ENCODE measurements at regions not wholly inside any gene's neighbourhood (a gene's known extent, or its start where the extent isn't known, plus 50 kb on each side); places are given as distances from the start of the nearest gene placed in this dataset.
A peak's percentile ranks its signal among the peaks of the same experiment; 100 is the strongest.

DNA sequence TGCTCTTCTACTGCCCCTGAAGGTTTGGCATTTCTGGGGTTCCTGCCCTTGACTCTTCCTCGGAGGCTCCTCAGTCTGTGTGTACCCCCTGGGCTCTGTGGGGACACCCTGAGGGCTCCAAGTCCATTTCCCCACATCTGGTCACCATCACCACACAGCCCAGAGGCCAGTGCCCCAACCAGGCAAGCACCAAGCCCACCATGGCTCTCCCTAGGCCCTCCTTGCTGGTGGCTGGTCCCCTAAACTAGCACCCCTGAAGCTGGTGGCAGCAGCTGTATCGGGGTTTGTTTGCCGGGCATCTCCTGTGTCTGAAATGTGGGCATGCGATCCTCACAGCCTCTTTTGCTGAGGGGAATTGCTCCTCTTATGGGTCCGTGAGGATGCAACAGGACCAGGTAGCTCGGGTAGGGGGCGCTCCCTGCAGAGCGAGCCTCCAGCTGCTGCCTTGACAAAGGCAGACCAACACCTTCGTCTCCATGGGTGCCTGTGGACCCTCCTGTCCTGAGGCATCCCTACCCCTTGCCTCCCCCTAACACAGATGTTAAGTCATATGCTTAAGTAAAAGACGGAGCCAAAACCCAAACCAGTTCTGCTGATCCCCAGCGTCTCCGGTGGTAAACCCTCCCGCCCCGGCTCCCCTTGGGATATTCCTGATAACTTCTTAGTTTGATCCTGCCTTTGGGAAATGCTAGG lies 138.9 kb upstream of the IRX4 start:
- DNase-seq, result peak in 2 of 42 donors; percentile 31 to 34
- intact Hi-C loops (cut with DNase I), result no loop called here

DNA sequence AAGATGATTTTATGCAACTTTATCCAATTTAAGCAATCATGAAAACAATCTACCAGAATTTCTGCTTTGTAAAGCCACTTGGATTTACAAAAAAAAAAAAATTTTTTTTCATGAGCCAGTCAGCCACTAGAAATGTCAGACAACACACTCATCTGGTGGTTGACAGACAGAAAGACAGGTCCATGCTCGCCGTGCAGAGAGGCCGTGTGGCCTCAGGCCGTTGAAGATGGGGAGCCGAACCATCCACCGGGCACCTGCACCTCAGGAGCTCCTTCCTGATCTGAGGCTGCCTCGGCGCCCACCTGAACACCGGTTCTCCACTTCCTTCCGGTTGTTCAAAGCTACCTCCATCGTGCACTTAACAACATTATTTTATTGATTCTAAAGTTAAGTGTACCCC lies 138.0 kb upstream of the IRX4 start:
- peak in 2 of 42 donors; percentile 21 to 40 for DNase-seq
- intact Hi-C loops (cut with DNase I), result no loop called here

GRCh38 chr5:2019716-2020115 lies 137.0 kb upstream of the IRX4 start:
- DNase-seq, result peak in 2 of 42 donors; percentile 13 to 21

DNA sequence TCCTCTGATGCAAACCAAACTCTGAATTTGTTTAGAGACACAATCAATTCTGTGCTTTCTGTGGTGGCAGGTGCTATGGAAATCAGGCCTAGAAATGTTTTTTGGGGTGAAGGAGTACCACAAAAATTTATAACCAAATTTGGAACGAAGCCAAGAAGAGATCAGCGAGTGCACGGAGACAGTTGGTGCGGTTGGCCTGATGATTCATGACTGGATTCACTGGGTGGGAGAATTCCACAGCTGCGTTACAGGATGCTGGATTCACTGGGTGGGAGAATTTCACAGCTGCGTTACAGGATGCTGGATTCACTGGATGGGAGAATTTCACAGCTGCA lies 135.6 kb upstream of the IRX4 start:
- intact Hi-C loops (cut with DNase I), result no loop called here
- DNase-seq, result no peak

More at GRCh38 chr5:2019716-2020115, 137.0 kb upstream of the IRX4 start:
- intact Hi-C loops (cut with DNase I), result no loop called here

GRCh38 chr5:2017540-2018389 lies 135.0 kb upstream of the IRX4 start:
- intact Hi-C loops (cut with DNase I), result no loop called here
- peak in 1 of 42 donors; percentile 43 for DNase-seq

DNA sequence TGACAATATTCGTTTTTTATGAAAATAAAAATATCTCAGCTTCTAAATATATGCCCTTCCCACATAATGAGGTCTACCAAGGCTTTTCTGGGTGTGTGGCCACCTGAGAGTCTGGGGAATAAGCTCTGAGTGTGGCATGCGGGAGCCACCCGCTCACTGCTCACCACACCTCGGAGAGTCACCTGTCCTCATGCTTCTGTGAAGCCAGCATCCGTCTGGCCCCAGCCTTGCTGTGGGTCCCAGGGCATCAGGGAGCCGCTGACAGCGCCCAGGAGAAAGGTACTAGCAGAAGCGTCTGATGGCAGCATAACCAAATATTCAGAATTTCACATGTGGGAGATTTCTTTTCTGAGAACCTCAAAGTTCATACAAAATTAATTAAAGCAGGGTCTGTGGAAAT lies 133.2 kb upstream of the IRX4 start:
- peak in 1 of 42 donors; percentile 37 for DNase-seq
- intact Hi-C loops (cut with DNase I), result no loop called here

DNA sequence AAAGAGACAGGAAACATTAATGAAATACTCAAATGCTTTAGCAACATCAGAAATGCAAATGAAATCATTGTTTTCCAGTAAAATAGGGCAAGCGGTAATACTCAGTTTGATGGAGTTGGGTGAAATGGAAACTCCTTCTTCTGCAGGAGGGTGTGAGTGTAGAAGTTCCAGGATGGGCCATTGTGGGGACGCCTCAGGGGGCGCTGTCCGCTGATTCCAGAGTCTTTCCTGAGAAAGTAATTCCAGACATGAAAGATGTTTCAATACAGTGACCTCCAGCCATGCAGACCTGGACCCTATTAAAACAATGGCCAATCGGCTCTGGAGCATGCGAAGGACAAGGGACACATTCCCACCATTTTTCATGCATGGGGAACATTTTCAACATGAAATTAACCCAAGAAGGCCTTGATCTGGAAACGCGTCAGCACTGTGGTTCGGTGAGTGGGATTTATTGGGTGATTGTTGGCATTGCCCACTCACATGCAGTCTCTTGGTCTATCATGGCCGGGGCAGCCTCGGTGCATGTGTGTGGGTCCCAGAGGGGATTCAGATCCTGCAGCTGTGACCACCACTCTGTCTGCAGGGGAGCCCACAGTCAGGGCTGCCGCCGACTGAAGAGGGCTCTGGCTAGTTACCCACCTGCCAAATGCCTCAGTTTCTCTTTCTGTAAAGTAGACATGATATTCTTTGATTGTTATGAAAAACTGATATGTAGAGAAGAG lies 132.6 kb upstream of the IRX4 start:
- intact Hi-C loops (cut with DNase I), result no loop called here

GRCh38 chr5:2014058-2014610 lies 131.4 kb upstream of the IRX4 start:
- intact Hi-C loops (cut with DNase I), result no loop called here
- DNase-seq, result peak in 1 of 42 donors; percentile 37

More for the DNA sequence above, 132.6 kb upstream of the IRX4 start:
- DNase-seq, result peak in 1 of 42 donors; percentile 38

DNA sequence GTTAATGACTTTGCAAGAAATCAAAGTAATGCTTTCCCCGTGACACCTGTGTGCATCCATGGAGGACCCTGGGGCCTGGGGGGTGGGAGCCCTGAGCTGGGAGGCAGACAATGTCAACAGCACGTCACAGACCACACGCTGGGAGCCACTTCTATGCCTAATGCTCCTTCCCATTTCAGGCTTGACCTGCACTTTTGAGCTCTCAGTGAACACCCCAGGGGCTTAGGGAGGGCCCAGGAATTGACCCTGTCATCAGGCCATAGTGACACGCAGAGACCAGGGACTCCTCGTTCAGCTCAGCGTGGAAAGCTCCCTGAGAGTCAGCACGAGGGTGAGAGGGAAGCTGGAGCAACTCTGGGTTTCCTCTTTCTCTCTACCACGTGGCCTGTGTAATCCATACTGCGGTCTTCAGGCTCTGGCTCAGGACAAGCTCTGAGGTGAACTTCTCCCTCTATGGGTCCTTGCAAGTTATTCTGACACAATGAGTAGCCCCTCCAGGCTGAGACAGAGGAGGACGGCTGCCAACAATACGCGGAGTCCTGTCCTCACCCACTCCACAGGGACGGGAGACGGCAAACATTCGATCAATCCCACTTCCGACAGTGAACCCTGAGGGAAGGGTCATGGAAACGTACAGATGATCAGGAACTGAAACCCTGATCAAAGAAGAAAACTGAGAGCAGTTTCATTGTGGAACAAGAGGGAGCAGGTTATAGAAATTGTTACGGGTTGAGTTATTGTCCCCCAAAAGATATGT lies 130.8 kb upstream of the IRX4 start:
- intact Hi-C loops (cut with DNase I), result no loop called here
- DNase-seq, result peak in 1 of 42 donors; percentile 25

- intact Hi-C loops (cut with DNase I), result no loop called here
- DNase-seq, result peak in 1 of 42 donors; percentile 25
These were observed 130.2 kb upstream of the IRX4 start for GRCh38 chr5:2012885-2013284.

DNA sequence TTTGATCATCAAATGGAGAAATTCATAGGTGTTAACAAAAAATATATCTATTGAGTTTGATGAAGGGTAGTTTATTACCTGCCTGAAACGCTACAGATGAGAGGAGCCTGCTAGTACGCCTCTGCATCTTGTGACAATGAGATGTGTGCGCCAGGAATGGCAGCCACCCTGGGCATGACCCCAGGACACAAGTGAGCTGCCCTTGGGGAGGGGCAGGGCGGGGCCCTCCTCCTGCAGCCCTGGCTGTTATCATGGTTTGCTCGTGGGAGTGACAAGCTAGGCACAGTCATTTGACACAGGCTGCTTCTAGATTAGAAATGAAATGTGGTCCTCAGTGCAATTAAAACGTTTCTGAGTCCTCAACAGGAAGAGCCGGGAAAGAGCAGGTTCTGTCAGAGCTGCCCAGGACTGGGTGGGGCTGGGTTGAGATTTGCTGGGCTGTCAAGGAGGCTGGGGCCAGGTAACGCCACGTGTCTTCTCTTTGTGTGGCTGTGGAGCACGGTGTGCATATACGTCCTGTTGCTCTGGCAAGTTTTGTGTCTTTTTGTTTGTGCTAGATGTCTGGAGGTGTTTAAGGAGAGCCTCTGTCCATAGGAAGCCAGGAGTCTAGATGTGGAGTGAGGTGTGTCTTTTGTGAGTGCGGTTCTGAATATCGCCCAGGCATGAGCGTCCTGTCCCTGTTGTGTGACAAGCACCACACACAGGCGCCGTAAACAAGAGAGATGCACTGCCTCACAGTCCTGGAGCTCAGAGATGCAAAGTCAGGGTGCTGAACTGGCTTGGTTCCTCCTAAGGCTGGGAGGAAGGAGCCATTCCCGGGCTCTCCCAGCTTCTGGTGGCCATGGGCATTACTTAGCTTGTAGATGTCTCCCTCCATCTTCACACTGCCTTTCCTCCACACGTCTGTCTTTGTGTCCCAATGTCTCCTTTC lies 129.0 kb upstream of the IRX4 start:
- DNase-seq, result peak in 1 of 42 donors; percentile 22
- intact Hi-C loops (cut with DNase I), result no loop called here

GRCh38 chr5:2010940-2011339 lies 128.2 kb upstream of the IRX4 start:
- intact Hi-C loops (cut with DNase I), result no loop called here
- peak in 1 of 42 donors; percentile 12 for DNase-seq

DNA sequence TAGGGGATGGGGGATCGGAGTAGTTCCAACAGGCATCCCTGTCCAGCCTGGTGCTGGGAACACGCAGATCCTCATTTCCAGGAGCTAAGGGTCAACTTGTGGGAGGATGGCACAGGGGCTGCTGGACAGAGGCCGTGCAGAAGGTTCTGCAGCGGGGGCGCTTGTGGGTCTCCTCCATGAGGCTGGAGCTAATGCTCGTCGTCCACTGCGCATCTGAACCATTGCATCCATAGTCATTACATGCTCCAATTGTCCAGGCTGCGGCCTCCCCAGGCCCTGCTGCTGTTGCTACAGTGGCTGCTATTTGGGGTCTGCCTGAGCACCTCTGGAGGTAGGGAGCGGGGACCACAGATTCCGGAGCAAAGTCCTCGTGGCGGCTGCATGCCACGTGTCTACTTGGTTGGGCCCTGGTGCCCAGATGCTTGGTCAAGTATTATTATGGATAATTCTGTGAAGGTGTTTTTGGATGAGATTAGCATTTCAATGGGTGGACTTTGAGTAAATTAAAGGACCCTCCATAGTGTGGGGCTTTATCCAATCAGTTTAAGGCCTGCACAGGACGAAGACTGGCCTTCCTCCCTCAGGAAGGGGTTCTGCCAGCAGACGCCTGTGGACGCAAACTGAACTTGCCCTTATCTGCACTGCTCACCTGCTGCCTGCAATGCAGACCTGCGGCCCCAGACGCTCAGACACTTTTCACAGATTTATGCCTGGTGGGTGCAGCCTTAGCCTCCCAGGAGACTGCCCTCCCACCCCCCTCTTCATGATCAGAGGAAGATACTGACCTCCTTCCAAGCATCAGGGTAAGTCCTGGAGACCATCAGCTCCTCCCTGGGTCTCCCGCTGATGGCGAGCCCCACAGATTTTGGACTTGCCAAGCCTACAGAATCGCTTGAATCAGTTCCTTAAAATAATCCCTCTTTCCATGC lies 127.5 kb upstream of the IRX4 start:
- DNase-seq, result peak in 1 of 42 donors; percentile 33
- intact Hi-C loops (cut with DNase I), result no loop called here

DNA sequence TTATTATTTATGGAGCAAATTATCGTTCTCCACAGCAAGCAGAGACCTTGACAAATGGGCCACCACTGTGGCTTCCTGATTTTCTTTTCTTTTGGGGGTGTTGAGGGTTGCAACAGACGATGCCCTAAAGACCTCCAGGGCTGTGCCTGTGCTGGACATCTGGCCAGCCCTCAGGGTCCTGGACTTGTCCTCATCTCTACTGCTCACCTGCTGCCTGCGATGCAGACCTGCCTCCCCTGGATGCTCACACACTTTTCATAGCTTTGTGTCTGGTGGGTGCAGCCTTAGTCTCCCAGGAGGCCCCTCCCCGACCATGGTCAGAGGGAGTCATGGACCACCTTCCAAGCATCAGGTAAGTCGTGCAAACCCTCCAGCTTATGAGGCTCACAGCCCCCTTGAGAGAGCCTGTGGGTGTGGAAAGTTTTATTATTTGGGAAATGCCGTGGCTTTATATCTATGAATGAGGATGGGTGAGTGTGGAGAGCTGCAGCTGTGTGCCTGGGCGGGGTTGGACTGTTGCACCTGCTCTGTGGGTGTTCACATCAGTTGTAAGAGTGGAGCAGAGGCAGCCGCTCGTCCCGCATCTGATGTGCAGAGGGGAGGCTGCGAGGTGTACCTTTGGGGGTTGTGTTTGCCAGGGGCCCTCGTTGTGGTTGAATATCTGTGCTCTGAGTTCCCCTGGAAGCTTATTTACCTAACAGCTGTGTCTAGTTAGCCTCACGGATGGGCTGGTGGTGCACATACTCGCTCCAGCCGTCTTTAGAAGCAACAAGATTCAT lies 126.3 kb upstream of the IRX4 start:
- DNase-seq, result peak in 1 of 42 donors; percentile 35

GRCh38 chr5:2007878-2008501 lies 125.3 kb upstream of the IRX4 start:
- intact Hi-C loops (cut with DNase I), result no loop called here
- DNase-seq, result peak in 1 of 42 donors; percentile 33

More for the DNA sequence above, 126.3 kb upstream of the IRX4 start:
- intact Hi-C loops (cut with DNase I), result no loop called here

Measured in head of caudate nucleus (tissue), 42 donors.